Breast epithelium (tissue), 4 donors: ENCODE measurements at regions not wholly inside any gene's neighbourhood (a gene's known extent, or its start where the extent isn't known, plus 50 kb on each side); places are given as distances from the start of the nearest gene placed in this dataset.

Experiments
- DNase-seq, 2 donors: peaks; one replicate each; pipeline ENCODE4 v3.0.0-alpha.2; 2019; ENCODE audit warnings: low spot score in 2 of 2
- H3K27ac ChIP-seq, 2 donors: fragments of 200-600 bp; sonication (generic) in 1 of 2; one replicate each; pipeline ENCODE4 v1.5.1; 2016 to 2019; ENCODE audit warnings: mild to moderate bottlenecking in 1 of 2
- H3K27me3 ChIP-seq, 2 donors: fragments of 200-600 bp; sonication (generic) in 1 of 2; one replicate each; pipeline versions ENCODE4 v1.5.1 to v1.6.0; 2017 to 2019; ENCODE audit warnings: control low read depth in 1 of 2, mild to moderate bottlenecking in 1 of 2
- H3K36me3 ChIP-seq: fragments of 200-600 bp; one replicate; pipeline ENCODE4 v1.5.1; 2019
- H3K4me1 ChIP-seq, 2 donors: fragments of 200-600 bp; sonication (generic); one replicate each; pipeline ENCODE4 v1.5.1; 2016 to 2019; ENCODE audit warnings: control low read depth in 1 of 2
- H3K4me3 ChIP-seq, 3 donors: fragments of 200-600 bp; sonication (generic); 1 replicate in 2 of 3; 2 replicates in 1 of 3; pipeline ENCODE4 v1.5.1; 2016 to 2019; ENCODE audit warnings: mild to moderate bottlenecking in 3 of 3, moderate library complexity in 2 of 3
- H3K9me3 ChIP-seq, 2 donors: fragments of 200-600 bp; sonication (generic) in 1 of 2; one replicate each; pipeline ENCODE4 v1.5.1; 2016 to 2019; ENCODE audit warnings: control low read depth in 1 of 2
- POLR2A ChIP-seq: fragments of 450-650 bp; IDR thresholded peaks from one replicate; pipeline ENCODE4 v1.6.1; 2016; ENCODE audit warnings: antibody characterized with exemption, mild to moderate bottlenecking, moderate library complexity
- POLR2AphosphoS5 ChIP-seq, 3 donors: sonication (generic); formaldehyde crosslinking; IDR thresholded peaks; one replicate each; pipeline ENCODE4 v1.6.1; 2017; ENCODE audit warnings: antibody characterized with exemption in 3 of 3
- intact Hi-C: fragments of 100-400 bp; cut with DNase I; formaldehyde crosslinking; loops from one replicate; pipeline ENCODE4 v1.15.1; 2023; ENCODE audit warnings: low total_unique reads
- TF ChIP-seq, protein P1 (sequence below), 3 donors: fragments of 450-650 bp; IDR thresholded peaks; one replicate each; pipeline ENCODE4 v1.5.1; 2016 to 2017; ENCODE audit warnings: antibody characterized with exemption in 3 of 3, mild to moderate bottlenecking in 3 of 3, moderate library complexity in 3 of 3

DNA sequence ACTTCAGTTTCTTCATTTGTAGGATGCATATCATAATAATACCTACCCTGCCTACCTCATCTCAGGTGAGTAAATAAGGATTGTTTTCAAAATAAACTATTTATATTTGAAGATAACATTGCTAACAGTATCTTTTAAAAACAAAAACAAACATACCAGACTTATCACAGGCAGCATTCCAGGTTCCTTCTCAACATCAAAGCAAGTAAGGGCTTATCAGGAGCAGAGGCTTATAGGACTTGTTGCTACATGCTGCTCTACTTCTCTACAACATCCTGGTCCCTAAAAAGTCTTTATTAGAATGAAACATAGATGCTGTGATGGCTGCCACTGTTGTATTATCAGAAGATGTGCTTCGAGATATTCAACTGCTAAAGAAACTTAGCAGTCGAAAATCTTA is 149.2 kb upstream of the PRDM1 start:
- H3K4me1 ChIP-seq, result no peaks in the 10 kb centered on the region
- no peak for DNase-seq
- H3K9me3 ChIP-seq, result no peaks in the 10 kb centered on the region
- H3K36me3 ChIP-seq, result no peaks in the 10 kb centered on the region
- no peak overlapping the region for H3K4me3 ChIP-seq
- no peak overlapping the region for H3K27ac ChIP-seq
- intact Hi-C loops, result no loop called here
- TF ChIP-seq POLR2A (no peak), POLR2AphosphoS5 (IDR thresholded peaks at IDR 0.05) (no peak)
- TF ChIP-seq, protein P1, sequence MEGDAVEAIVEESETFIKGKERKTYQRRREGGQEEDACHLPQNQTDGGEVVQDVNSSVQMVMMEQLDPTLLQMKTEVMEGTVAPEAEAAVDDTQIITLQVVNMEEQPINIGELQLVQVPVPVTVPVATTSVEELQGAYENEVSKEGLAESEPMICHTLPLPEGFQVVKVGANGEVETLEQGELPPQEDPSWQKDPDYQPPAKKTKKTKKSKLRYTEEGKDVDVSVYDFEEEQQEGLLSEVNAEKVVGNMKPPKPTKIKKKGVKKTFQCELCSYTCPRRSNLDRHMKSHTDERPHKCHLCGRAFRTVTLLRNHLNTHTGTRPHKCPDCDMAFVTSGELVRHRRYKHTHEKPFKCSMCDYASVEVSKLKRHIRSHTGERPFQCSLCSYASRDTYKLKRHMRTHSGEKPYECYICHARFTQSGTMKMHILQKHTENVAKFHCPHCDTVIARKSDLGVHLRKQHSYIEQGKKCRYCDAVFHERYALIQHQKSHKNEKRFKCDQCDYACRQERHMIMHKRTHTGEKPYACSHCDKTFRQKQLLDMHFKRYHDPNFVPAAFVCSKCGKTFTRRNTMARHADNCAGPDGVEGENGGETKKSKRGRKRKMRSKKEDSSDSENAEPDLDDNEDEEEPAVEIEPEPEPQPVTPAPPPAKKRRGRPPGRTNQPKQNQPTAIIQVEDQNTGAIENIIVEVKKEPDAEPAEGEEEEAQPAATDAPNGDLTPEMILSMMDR (IDR thresholded peaks at IDR 0.05), result no peak
- no peaks in the 10 kb centered on the region for H3K27me3 ChIP-seq

DNA sequence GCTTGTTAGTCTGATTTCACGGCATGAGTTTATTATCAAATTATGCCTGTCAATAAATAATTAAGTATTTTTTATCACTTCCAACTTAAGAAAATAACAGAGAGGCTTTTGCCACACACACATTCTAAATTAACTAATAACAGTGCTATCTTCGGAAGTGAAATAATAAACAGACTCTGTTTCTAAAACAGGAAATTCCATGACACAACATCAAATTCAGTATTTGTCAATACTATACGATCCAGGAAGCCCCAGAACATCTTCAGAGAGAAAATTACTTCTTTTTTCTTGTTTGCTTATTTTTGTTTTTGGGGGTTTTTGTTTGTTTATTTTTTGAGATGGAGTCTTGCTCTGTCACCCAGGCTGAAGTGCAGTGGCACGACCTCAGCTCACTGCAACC is 150.7 kb upstream of the PRDM1 start:
- Histone ChIP-seq H3K27me3 (no peaks in the 10 kb centered on the region), H3K9me3 (no peaks in the 10 kb centered on the region), H3K4me1 (no peaks in the 10 kb centered on the region), H3K27ac (no peak overlapping the region), H3K4me3 (no peak overlapping the region), H3K36me3 (no peaks in the 10 kb centered on the region)
- no peak for DNase-seq
- no peak for TF ChIP-seq POLR2AphosphoS5 (IDR thresholded peaks at IDR 0.05)
- no peak for TF ChIP-seq POLR2A
- TF ChIP-seq, protein P1 (IDR thresholded peaks at IDR 0.05), result no peak
- intact Hi-C loops, result no loop called here

DNA sequence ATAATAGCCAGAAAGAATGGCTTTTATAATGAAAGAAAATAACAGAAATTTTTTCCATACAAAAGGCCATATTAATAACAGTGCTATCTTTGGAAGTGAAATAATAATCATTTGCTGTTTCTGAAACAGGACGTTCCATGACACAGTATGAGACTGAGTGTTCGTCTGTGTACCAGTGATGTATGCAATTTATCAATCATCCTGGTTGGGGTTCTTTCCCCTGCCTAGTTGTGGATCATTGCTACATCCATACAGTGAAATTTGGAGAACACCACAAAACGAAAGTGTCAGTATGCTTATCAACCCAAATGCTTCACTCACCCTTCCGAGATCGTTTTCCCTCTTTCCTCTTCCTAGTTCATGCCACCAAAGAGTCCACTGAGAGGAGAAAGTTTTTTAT is 151.4 kb upstream of the PRDM1 start:
- H3K27ac ChIP-seq, result no peak overlapping the region

DNA sequence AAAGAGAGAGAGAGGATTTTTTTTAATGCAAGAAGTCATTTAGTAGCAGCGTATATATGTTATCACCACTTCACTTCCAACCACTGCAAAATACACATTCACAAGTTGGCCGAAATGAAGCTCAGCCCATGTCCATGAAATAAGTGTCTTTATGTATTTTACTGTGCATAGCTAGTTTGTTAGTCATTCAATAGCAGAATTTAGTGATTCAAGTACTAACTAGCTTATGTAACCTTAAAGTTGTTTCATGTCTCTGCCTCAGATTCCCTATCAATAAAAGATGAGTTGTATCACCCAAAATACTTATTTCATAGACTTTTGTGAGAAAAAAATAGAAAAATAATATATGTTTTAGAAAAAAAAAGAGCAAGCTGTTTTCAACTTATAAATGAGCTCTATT is 153.7 kb upstream of the PRDM1 start:
- Histone ChIP-seq H3K4me3 (no peak overlapping the region), H3K9me3 (no peaks in the 10 kb centered on the region), H3K27me3 (no peaks in the 10 kb centered on the region), H3K4me1 (no peaks in the 10 kb centered on the region), H3K27ac (no peak overlapping the region), H3K36me3 (no peaks in the 10 kb centered on the region)
- intact Hi-C loops, result no loop called here
- DNase-seq, result no peak
- TF ChIP-seq POLR2A, result no peak
- TF ChIP-seq, protein P1 (IDR thresholded peaks at IDR 0.05), result no peak
- no peak for TF ChIP-seq POLR2AphosphoS5 (IDR thresholded peaks at IDR 0.05)

More for the DNA sequence above, 151.4 kb upstream of the PRDM1 start:
- intact Hi-C loops, result no loop called here
- no peaks in the 10 kb centered on the region for H3K4me1 ChIP-seq
- no peaks in the 10 kb centered on the region for H3K9me3 ChIP-seq
- no peak for DNase-seq
- no peaks in the 10 kb centered on the region for H3K36me3 ChIP-seq
- TF ChIP-seq POLR2A (no peak), POLR2AphosphoS5 (IDR thresholded peaks at IDR 0.05) (no peak)
- no peaks in the 10 kb centered on the region for H3K27me3 ChIP-seq
- H3K4me3 ChIP-seq, result no peak overlapping the region

DNA sequence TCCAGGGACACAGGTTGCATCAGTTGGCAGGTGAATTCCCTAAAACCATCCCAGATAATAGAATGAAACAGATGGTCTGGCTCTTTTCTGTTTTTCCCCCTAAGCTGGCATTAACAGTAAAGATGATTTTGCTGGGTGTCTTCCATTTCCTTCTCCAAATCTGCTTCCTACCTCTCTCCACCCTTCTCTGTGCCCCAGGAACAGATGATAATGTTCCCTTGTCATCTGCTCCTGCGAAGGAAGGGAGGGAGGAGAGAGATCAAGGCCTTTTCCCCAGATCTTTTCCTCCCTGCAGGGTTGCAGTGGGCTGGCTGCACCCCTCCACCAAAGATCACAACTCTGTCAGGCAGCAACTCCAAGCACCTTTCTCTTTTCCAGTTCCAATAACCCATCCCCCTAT is 156.5 kb upstream of the PRDM1 start:
- no peak for TF ChIP-seq POLR2AphosphoS5 (IDR thresholded peaks at IDR 0.05)
- Histone ChIP-seq H3K27ac (no peak overlapping the region), H3K27me3 (no peaks in the 10 kb centered on the region), H3K9me3 (no peaks in the 10 kb centered on the region), H3K36me3 (no peaks in the 10 kb centered on the region), H3K4me1 (no peaks in the 10 kb centered on the region), H3K4me3 (no peak overlapping the region)
- DNase-seq, result no peak
- intact Hi-C loops, result no loop called here

DNA sequence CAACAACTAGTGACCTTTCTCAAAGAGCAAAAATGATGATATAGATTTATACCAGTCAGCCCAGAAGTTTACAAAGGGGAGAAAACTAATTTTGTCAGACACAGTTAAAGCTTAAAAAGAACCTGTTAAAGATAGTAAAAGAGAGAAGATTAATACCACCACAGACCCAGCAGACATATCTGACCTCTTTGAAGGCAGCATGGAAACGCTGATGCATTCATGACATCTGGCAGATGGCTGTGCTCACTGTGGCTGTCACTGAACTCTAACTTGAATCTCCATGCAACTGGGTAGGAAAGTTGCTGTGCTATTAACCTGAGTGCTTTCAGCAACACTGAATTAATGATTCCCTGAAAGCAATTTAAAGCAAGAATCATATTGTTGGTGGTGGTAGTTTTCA is 159.8 kb upstream of the PRDM1 start:
- no peak for TF ChIP-seq POLR2AphosphoS5 (IDR thresholded peaks at IDR 0.05)
- TF ChIP-seq, protein P1 (IDR thresholded peaks at IDR 0.05), result no peak
- Histone ChIP-seq H3K9me3 (no peaks in the 10 kb centered on the region), H3K4me3 (no peak overlapping the region), H3K36me3 (no peaks in the 10 kb centered on the region), H3K4me1 (no peaks in the 10 kb centered on the region), H3K27ac (no peak overlapping the region), H3K27me3 (no peaks in the 10 kb centered on the region)
- intact Hi-C loops, result no loop called here
- no peak for DNase-seq
